Neural crest cell (in vitro differentiated cells): ENCODE measurements at regions not wholly inside any gene's neighbourhood (a gene's known extent, or its start where the extent isn't known, plus 50 kb on each side); places are given as distances from the start of the nearest gene placed in this dataset.

Experiments used
- DNase-seq: peaks from one replicate; pipeline ENCODE4 v3.0.0; 2021; ENCODE audit warnings: low read depth, mixed read lengths, low spot score
- H3K27ac Mint-ChIP-seq: one replicate; pipeline ENCODE4 v1.8.0; 2021; ENCODE audit warnings: mild to moderate bottlenecking, mixed read lengths; ENCODE audit not compliant: unreplicated experiment
- H3K27me3 Mint-ChIP-seq: 2 replicates; pipeline ENCODE4 v1.8.0; 2021; ENCODE audit warnings: low read depth, mild to moderate bottlenecking, mixed read lengths
- H3K36me3 Mint-ChIP-seq: 2 replicates; pipeline ENCODE4 v1.8.0; 2021; ENCODE audit warnings: low read depth, mild to moderate bottlenecking, mixed read lengths
- H3K4me1 Mint-ChIP-seq: 2 replicates; pipeline ENCODE4 v1.8.0; 2021; ENCODE audit warnings: mixed read lengths
- H3K4me3 Mint-ChIP-seq: one replicate; pipeline ENCODE4 v1.8.0; 2021; ENCODE audit warnings: mild to moderate bottlenecking, mixed read lengths
- H3K9me3 Mint-ChIP-seq: 2 replicates; pipeline ENCODE4 v1.8.0; 2021; ENCODE audit warnings: mixed read lengths
- TF ChIP-seq, protein P1 (sequence below): fragments of 200-600 bp; sonication (generic); conservative IDR thresholded peaks from 2 replicates; pipeline ENCODE4 v1.5.0; 2021; ENCODE audit warnings: antibody characterized with exemption, mild to moderate bottlenecking

DNA sequence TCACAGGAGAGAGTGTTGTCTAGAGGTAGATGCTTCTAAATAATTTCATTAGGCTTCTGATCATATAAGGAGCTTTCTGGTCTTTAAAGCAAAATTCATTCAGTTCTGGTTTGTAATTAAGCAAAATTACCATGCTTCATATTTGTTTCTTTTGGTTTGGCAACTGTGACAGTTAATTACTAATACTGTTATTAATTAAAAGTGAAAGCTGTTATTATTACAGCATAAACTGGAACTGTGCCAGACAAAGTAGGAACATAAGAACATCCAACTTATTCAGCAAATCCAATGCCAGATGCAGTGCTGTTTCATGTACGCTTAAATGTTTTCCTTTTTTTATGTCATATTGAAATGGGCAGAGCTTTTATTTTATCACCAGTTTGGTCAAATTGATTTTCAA is 70.4 kb upstream of the DAB2 start:
- no peaks in the 10 kb centered on the region for H3K36me3 Mint-ChIP-seq
- DNase-seq = no peak

DNA sequence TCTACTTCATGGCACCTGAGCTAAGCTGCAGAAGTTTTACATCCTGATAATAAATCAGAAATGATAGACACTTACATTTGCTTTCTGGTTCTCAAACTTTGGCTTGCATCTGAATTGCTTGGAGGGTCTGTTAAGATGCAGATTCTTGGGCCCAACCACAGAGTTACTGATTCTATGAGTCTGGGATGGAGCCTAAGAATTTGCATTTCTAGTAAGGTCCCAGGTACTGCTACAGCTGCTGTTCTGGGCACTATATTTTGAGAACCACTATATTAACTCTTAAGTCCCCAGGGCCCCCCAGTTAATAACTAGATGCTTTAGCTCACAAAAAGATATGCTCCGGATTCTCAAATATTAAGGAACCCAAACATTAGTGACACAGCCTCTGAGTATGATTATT is 69.8 kb upstream of the DAB2 start:
- H3K4me3 Mint-ChIP-seq = no peak overlapping the region
- no peaks in the 10 kb centered on the region for H3K4me1 Mint-ChIP-seq
- DNase-seq = no peak
- no peaks in the 10 kb centered on the region for H3K27me3 Mint-ChIP-seq
- no peaks in the 10 kb centered on the region for H3K36me3 Mint-ChIP-seq
- H3K27ac Mint-ChIP-seq = no peak overlapping the region
- TF ChIP-seq, protein P1, sequence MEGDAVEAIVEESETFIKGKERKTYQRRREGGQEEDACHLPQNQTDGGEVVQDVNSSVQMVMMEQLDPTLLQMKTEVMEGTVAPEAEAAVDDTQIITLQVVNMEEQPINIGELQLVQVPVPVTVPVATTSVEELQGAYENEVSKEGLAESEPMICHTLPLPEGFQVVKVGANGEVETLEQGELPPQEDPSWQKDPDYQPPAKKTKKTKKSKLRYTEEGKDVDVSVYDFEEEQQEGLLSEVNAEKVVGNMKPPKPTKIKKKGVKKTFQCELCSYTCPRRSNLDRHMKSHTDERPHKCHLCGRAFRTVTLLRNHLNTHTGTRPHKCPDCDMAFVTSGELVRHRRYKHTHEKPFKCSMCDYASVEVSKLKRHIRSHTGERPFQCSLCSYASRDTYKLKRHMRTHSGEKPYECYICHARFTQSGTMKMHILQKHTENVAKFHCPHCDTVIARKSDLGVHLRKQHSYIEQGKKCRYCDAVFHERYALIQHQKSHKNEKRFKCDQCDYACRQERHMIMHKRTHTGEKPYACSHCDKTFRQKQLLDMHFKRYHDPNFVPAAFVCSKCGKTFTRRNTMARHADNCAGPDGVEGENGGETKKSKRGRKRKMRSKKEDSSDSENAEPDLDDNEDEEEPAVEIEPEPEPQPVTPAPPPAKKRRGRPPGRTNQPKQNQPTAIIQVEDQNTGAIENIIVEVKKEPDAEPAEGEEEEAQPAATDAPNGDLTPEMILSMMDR = no peak
- peaks cover 2% of the 10 kb centered on the region for H3K9me3 Mint-ChIP-seq

More for the DNA sequence above, 70.4 kb upstream of the DAB2 start:
- Mint-ChIP-seq H3K9me3 (no peaks in the 10 kb centered on the region), H3K4me1 (no peaks in the 10 kb centered on the region), H3K27me3 (no peaks in the 10 kb centered on the region), H3K4me3 (no peak overlapping the region), H3K27ac (no peak overlapping the region)
- TF ChIP-seq, protein P1 = no peak

DNA sequence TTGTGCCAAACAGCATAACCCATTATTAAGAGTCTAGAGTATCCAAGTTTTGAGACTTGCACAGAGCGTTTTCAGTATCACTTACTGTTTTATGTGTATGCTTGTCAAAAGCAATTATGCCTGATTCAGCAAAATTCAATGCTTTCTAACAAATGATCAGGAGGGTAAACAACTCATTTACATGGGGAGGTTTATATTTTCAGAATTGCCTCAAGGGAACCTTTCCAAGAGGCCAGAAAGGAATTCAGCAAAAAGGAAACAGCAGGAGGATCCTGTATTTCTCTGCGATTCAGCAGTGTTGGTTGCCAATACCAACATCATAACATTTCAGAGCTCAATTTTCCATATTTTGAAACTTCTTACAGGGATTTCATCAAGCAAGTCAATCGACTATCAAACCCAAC is 69.3 kb upstream of the DAB2 start:
- Mint-ChIP-seq H3K27ac (no peak overlapping the region), H3K9me3 (peaks cover 2% of the 10 kb centered on the region), H3K4me1 (no peaks in the 10 kb centered on the region)

DNA sequence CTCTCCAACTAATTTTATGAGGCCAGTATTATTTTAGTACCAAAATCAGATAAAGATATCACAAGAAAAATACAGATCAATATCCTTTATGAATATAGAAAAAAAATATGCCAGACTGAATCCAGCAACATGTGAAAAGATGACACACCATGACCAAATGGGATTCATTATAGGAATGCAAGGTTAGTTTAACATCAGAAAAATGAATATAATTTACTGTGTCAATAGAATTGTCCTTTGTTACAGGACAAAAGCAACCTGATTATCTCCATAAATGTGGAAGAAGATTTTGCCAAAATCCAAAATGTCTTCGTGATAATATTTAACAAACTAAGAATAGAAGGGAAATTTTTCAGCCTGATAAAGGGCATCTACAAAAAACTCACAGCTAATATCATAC is 66.4 kb upstream of the DAB2 start:
- TF ChIP-seq, protein P1 = no peak
- Mint-ChIP-seq H3K4me3 (no peak overlapping the region), H3K36me3 (no peaks in the 10 kb centered on the region), H3K9me3 (peaks cover 2% of the 10 kb centered on the region), H3K27ac (no peak overlapping the region), H3K27me3 (no peaks in the 10 kb centered on the region), H3K4me1 (no peaks in the 10 kb centered on the region)
- no peak for DNase-seq

More for the DNA sequence above, 69.3 kb upstream of the DAB2 start:
- DNase-seq = no peak
- Mint-ChIP-seq H3K36me3 (no peaks in the 10 kb centered on the region), H3K27me3 (no peaks in the 10 kb centered on the region), H3K4me3 (no peak overlapping the region)
- TF ChIP-seq, protein P1 = no peak

DNA sequence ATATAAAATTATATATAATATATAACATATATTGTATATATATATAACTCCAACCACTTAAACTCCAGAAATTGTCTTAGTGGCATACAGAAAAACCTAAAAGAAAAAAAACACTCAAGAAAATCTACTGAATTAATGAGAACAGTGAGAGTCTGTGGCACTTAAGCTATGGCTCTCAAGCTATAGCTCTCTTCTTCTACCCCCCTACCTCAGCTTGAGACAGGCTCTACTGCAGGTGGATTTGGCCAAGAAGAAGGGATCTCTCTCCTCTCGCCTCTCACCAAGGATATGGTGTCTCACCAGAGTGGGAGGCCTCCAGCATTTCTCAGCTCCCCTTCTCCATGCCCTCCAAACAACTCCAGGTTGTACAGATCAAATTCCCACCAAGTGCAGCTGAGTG is 64.5 kb upstream of the DAB2 start:
- TF ChIP-seq, protein P1 = no peak
- no peak overlapping the region for H3K4me3 Mint-ChIP-seq
- H3K9me3 Mint-ChIP-seq = peaks cover 2% of the 10 kb centered on the region
- H3K36me3 Mint-ChIP-seq = no peaks in the 10 kb centered on the region
- no peaks in the 10 kb centered on the region for H3K27me3 Mint-ChIP-seq
- H3K4me1 Mint-ChIP-seq = peaks cover 6% of the 10 kb centered on the region
- no peak for DNase-seq
- no peak overlapping the region for H3K27ac Mint-ChIP-seq

DNA sequence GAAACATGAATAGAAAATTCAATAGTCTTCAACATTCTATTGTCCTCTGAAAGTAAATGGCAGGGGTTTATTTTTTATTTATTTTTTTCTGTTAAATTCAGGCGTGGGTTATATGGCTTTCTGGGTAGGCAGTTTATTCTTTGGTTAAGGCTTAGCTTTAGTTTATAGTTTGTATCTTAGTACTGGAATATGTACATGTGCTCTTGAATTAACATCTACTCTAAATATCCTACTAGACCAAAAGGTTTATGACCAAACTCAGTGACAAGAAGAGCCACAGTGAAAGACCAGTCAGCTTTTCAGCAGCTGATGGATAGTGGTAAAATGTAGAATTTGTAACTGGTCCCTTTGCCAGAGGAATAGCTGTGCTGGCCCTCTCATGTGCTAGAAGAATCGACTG is 62.0 kb upstream of the DAB2 start:
- H3K9me3 Mint-ChIP-seq = peaks cover 2% of the 10 kb centered on the region
- no peak overlapping the region for H3K4me3 Mint-ChIP-seq
- H3K27me3 Mint-ChIP-seq = no peaks in the 10 kb centered on the region
- no peak for DNase-seq
- H3K36me3 Mint-ChIP-seq = no peaks in the 10 kb centered on the region
- TF ChIP-seq, protein P1 = no peak
- no peak overlapping the region for H3K27ac Mint-ChIP-seq
- H3K4me1 Mint-ChIP-seq = peaks cover 6% of the 10 kb centered on the region
